ENCODE measurements at regions not wholly inside any gene's neighbourhood (a gene's known extent, or its start where the extent isn't known, plus 50 kb on each side); places are given as distances from the start of the nearest gene placed in this dataset.

- H3K4me3 ChIP-seq (ENCODE audit: low read depth, low read length), result no peak overlapping the region
- peak; percentile 38 for DNase-seq (ENCODE audit: low read depth)
Measured at GRCh38 chr1:209367061-209367772, 216.3 kb upstream of the CAMK1G start.

- no peak overlapping the region for H3K4me3 ChIP-seq (ENCODE audit: low read depth, low read length)
- DNase-seq (ENCODE audit: low read depth), result peak; percentile 96
Measured at GRCh38 chr1:209368864-209369598, 214.5 kb upstream of the CAMK1G start.

GRCh38 chr1:209370241-209370995 lies 213.1 kb upstream of the CAMK1G start:
- no peak overlapping the region for H3K4me3 ChIP-seq (ENCODE audit: low read depth, low read length)
- DNase-seq (ENCODE audit: low read depth), result no peak

- H3K4me3 ChIP-seq (ENCODE audit: low read depth, low read length), result no peak overlapping the region
- DNase-seq (ENCODE audit: low read depth), result no peak
Measured at GRCh38 chr1:209375097-209375496, 208.4 kb upstream of the CAMK1G start.

GRCh38 chr1:209375671-209376365 lies 207.7 kb upstream of the CAMK1G start:
- DNase-seq (ENCODE audit: low read depth), result peak; percentile 25
- H3K4me3 ChIP-seq (ENCODE audit: low read depth, low read length), result no peak overlapping the region

GRCh38 chr1:209376774-209377173 lies 206.7 kb upstream of the CAMK1G start:
- DNase-seq (ENCODE audit: low read depth), result no peak
- no peak overlapping the region for H3K4me3 ChIP-seq (ENCODE audit: low read depth, low read length)

- DNase-seq (ENCODE audit: low read depth), result no peak
- H3K4me3 ChIP-seq (ENCODE audit: low read depth, low read length), result no peak overlapping the region
Measured at GRCh38 chr1:209377995-209378394, 205.5 kb upstream of the CAMK1G start.

- H3K4me3 ChIP-seq (ENCODE audit: low read depth, low read length), result no peak overlapping the region
- no peak for DNase-seq (ENCODE audit: low read depth)
Measured at GRCh38 chr1:209379280-209379679, 204.2 kb upstream of the CAMK1G start.

GRCh38 chr1:209380420-209380819 lies 203.1 kb upstream of the CAMK1G start:
- DNase-seq (ENCODE audit: low read depth), result no peak
- H3K4me3 ChIP-seq (ENCODE audit: low read depth, low read length), result no peak overlapping the region

- no peak overlapping the region for H3K4me3 ChIP-seq (ENCODE audit: low read depth, low read length)
Measured at GRCh38 chr1:209382231-209383100, 201.0 kb upstream of the CAMK1G start.

GRCh38 chr1:209383422-209383821 lies 200.1 kb upstream of the CAMK1G start:
- DNase-seq (ENCODE audit: low read depth), result no peak
- no peak overlapping the region for H3K4me3 ChIP-seq (ENCODE audit: low read depth, low read length)

More at GRCh38 chr1:209382231-209383100, 201.0 kb upstream of the CAMK1G start:
- no peak for DNase-seq (ENCODE audit: low read depth)

GRCh38 chr1:209383907-209384709 lies 199.4 kb upstream of the CAMK1G start:
- no peak overlapping the region for H3K4me3 ChIP-seq (ENCODE audit: low read depth, low read length)
- no peak for DNase-seq (ENCODE audit: low read depth)

GRCh38 chr1:209384710-209385550 lies 198.6 kb upstream of the CAMK1G start:
- no peak for DNase-seq (ENCODE audit: low read depth)
- no peak overlapping the region for H3K4me3 ChIP-seq (ENCODE audit: low read depth, low read length)

GRCh38 chr1:209386156-209386555 lies 197.4 kb upstream of the CAMK1G start:
- no peak overlapping the region for H3K4me3 ChIP-seq (ENCODE audit: low read depth, low read length)
- DNase-seq (ENCODE audit: low read depth), result no peak

GRCh38 chr1:209387271-209387968 lies 196.1 kb upstream of the CAMK1G start:
- DNase-seq (ENCODE audit: low read depth), result no peak
- H3K4me3 ChIP-seq (ENCODE audit: low read depth, low read length), result no peak overlapping the region

GRCh38 chr1:209387969-209388329 lies 195.6 kb upstream of the CAMK1G start:
- no peak for DNase-seq (ENCODE audit: low read depth)
- no peak overlapping the region for H3K4me3 ChIP-seq (ENCODE audit: low read depth, low read length)

GRCh38 chr1:209388358-209388757 lies 195.2 kb upstream of the CAMK1G start:
- no peak overlapping the region for H3K4me3 ChIP-seq (ENCODE audit: low read depth, low read length)
- DNase-seq (ENCODE audit: low read depth), result no peak
